ENCODE measurements at regions not wholly inside any gene's neighbourhood (a gene's known extent, or its start where the extent isn't known, plus 50 kb on each side); places are given as distances from the start of the nearest gene placed in this dataset.
"Not testable (repeated sequence)": the region's sequence is repeated elsewhere in the genome, so short reads cannot be mapped to it uniquely, and the experiment has no call there.

DNA sequence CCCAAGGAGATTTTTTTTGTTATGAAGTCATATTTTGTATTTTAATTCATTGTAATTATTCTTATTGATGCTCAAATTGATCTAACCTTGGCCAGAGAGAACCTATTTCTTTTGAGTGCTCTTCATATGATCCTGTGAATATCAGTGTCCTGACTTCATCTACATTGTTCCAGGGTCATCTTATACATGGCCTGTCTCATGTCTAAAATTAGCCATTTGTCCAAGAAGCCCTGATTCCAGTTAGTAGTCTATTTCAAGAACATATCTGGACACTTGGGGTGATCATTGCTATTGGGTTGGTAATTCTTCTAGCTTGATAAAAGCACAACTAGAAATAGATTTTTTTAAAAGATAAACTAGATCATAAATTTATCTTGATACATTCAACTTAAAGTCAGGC lies 266.2 kb downstream of the SPRY1 start:
- DNase-seq (ENCODE audit: low read depth in 3 of 3, low spot score in 2 of 3): no peak

DNA sequence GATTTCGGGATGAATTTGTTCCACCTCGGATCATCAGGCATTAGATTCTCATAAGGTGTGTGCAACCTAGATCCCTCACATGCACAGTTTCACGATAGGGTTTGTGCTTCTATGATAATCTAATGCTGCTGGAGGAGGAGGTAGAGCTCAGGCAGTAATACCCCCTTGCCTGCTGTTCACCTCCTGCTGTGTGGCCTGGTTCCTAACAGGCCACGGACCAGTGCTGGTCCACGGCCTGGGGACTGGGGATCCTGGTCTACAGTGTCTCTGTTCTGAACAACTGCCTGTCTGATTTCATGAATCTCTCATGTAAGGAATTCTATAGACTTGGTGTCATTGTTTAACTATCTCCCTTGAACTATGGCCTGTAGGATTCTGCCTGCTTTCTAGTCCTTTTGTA lies 269.9 kb downstream of the SPRY1 start:
- no peak for DNase-seq (ENCODE audit: low read depth in 3 of 3, low spot score in 2 of 3)

DNA sequence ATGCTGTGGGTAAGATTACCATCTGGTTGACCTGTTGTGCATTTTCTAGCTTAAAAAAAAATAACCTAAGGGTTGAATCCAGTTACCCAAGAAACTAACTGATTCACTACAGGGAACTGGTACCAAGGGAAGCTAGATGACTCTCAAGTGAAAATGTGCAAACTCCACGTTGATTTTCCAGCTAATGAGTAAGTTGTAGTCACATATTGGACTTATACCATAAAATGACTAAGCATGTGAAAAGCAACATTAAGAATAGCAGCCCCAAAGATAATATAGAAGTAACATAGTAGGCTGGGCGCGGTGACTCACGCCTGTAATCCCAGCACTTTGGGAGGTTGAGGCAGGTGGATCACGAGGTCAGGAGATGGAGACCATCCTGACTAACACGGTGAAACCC lies 270.9 kb downstream of the SPRY1 start:
- DNase-seq (ENCODE audit: low read depth in 3 of 3, low spot score in 2 of 3): no peak

DNA sequence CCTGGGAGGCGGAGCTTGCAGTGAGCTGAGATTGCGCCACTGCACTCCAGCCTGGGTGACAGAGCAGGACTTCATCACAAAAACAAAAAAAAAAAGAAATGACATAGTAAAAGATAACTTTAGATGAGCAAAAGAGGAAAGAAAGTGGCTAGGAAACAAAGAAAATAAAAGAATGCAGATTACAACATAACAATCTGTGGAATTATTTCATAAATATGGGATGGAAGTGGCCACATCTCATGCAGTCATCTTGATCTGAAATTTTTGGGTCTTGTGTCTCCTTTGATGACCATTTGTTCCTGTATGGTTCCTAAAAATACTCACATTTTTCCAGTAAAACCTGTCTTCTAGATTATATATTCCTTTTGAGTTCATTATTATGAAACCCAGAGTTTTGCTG lies 271.4 kb downstream of the SPRY1 start:
- DNase-seq (ENCODE audit: low read depth in 3 of 3, low spot score in 2 of 3): no peak

DNA sequence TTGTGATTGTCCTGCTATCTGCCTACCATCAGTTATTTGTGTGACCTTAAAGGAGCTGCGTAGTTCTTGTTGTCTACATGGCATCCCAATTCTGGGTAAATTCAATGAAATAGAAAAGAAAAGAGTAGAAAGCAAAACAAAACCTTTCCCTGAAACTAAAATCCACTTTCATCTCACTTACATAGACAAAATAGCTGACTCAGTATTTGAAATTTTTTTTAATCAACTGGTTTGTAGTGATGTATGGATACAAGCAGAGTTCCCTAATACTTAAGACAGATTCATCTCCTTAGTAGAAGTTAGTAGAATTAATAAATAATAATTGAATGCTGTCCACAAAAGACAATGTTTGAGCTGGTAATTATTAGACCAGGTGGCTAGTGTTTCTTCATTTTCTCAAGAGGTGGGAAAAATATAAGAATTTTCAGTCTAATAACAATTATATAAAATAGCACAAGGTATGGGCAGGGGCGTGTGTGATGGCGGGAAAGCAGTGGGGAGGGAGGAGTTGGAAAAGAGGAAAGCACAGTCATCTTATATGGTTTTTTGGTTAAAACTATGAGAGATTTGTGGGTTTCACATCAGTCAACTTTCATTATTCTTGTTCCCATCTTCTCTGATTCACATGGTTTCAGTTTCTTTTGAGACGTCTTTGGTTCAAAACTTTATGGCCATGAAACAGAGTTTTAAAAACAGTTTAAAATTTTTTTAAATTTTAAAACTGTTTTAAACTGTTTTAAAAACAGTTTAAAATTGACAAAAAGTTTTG lies 275.2 kb downstream of the SPRY1 start:
- DNase-seq (ENCODE audit: low read depth in 3 of 3, low spot score in 2 of 3): no peak

DNA sequence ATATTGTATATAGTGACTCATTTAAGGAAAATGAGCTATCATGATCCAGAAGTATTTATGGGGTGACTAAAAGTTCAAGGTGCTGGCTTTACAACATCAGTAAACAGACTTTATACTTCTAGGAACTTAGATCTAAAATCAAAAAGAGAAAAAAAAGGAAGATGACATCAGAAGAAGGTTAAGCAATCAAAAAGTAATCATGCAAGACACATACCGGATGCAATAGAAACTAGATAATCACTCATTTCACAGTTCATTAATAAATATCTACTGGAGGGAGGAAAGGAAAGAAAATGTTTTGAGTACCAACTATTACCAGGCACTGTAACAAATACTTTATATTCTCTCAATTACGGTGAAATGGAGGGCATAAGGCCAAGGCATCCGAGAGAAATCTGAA lies 276.4 kb downstream of the SPRY1 start:
- DNase-seq (ENCODE audit: low read depth in 3 of 3, low spot score in 2 of 3): no peak

DNA sequence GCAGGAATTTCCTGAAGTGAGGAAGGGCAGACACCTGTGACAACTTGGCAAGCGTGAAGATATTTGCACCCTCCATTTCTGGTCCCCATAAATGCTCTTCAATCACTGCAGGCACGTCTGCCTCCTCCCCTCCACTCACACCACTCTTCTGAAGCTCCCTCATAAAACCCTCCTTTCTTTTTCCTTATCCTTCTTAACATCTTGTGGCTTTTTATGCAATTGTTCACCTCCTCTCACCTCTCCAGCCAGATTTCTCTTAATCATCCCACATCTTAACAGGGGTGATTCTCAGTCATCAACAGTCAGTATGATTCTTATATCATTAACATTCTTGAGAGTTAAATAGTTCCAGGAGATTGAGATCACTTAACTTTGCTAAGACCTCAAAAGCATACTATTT lies 277.4 kb downstream of the SPRY1 start:
- DNase-seq (ENCODE audit: low read depth in 3 of 3, low spot score in 2 of 3): no peak

DNA sequence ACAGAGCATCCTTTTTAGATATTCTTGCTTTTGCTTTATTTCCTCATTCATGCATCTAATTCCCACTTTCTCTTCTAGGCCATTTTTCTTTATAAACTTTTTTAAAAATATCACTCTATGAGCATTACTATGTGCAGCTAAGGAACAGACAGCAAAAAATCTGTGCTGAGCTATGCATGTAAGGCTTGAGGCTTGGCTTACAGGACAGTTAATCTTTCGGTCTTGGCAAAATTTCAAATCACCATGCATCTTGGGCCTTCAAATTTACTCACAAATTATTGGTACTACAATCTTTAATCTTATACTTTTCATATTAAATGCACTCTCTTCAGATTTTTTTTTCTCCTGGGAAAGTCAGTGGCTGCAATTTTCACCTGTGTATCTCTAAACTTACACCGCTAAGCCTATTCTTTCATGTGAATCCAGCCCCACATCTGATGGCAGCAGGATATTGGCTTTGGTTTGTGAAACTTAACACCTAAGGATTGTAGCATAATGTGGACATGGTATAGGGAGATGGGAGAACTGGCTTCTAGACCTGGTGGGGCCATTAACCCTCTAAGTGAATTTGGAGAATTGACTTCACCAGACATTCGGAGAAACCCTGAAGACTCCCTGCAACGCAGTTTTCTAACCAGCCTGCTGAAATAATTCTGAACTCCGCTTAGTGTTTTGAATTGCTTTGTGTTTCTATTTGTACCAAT lies 278.3 kb downstream of the SPRY1 start:
- no peak for DNase-seq (ENCODE audit: low read depth in 3 of 3, low spot score in 2 of 3)

DNA sequence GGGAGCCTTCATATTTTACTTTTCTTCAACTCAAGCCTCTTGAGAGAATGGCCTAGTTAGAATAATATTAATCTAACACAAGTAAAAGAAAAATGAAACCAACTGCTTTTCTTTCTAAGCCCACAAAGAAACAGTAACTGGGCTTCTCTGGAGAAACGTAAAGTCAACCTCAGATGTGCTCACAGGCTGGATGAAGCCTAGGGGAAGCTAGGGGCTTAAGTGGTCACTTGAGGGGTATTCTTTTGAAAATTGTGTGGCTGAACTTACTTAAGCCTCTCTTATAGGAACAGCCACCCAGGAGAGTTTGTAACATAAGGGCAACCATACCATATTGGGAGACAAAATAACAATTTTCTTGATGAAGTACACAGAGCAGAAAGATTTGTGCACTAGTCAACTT lies 279.0 kb downstream of the SPRY1 start:
- DNase-seq (ENCODE audit: low read depth in 3 of 3, low spot score in 2 of 3): no peak

DNA sequence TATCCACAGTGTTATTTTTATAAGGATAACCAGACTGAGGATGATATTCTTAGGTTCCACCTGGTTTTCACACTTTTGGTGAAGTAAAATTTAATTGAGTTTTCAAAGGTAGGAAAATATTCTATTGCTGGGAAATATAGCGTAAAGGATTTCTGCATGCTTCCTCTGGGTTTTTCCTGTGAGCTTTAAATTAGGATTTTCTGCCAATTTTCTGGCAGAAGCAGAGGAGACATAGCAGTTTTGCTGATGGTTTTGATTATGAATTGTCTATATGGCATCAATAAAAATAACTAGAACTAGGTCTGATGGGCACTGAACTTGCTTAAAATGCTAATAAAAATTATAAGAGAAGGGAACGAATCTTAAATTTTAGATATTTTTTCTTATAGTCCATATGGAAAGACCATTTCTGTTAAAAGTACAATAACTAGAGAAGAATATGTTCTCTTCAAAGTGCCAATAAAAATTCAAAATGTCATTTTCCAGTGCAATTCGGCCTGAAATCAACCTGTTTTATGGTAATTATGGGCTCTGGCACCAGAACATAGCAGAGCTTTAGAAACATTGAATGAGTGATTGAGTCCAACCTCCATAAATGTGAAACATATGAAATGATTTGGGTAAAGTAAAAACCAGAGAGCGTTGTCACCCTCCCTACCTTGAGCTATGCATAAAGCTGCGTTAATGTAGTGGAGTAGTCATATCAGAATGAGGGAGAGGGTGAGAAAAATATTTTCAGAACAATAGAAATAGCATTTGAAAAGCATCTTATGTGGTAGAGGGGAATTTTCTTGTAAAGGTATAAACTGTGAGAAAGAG lies 279.7 kb downstream of the SPRY1 start:
- DNase-seq (ENCODE audit: low read depth in 3 of 3, low spot score in 2 of 3): no peak

DNA sequence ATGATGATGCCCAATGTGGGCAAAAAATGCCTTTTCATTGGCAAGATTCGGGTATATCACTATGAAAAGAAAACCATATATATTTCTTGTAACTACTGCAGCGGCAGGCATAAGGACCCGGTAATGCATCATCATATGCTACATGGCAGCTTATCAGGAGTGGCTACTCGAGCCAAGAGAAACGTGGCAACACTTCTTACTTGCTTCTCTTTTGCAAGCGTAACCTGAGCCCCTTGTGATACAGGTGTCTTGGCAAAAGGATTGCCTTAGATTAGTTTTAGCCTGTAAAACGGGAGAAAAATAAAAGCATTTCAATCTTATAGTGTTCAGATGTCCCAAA lies 280.3 kb downstream of the SPRY1 start:
- no peak for DNase-seq (ENCODE audit: low read depth in 3 of 3, low spot score in 2 of 3)

DNA sequence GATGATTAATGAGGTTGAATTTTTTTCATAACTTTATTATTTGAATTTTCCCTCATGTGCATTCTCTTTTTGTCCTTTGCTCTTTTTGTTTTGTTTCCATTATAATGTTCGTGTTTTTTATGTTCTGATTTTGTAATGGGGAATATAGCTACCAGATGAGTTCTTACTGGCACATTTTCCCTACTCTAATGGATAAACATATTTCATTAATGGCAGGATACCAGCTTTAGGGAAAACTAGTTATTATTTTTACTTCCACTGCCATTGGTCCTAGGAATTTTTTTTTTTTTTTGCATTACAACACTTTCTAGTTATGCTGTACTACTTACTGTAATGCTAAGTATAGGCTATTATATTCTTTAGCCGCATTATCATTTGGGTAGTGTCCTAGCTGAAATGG lies 286.3 kb downstream of the SPRY1 start:
- DNase-seq (ENCODE audit: low read depth in 3 of 3, low spot score in 2 of 3): no peak

DNA sequence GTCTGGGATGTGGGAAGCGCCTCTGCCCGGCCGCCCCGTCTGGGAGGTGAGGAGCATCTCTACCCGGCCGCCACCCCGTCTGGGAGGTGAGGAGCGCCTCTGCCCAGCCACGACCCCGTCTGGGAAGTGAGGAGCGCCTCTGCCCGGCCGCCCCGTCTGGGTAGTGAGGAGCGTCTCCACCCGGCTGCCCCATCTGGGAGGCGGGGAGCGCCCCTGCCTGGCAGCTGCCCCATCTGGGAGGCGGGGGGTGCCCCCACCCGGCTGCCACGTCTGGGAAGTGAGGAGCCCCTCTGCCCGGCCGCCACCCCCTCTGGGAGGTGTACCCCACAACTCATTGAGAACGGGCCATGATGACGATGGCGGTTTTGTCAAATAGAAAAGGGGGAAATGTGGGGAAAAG lies 288.3 kb downstream of the SPRY1 start:
- DNase-seq (ENCODE audit: low read depth in 3 of 3, low spot score in 2 of 3): not testable (repeated sequence)

DNA sequence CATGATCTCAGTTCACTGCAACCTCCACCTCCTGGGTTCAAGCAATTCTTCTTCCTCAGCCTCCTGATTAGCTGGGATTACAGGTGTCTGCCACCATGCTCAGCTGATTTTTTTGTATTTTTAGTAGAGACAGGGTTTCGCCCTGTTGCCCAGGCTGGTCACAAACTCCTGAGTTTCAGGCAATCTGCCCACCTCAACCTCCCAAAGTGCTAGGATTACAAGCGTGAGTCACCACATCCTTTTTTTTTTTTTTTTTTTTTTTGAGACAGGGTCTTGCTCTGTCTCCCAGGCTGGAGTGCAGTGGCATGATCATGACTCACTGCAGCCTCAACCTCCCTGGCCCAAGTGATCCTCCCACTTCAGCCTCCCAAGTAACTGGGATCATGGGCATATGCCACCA lies 298.9 kb downstream of the SPRY1 start:
- not testable (repeated sequence) for DNase-seq (ENCODE audit: low read depth in 3 of 3, low spot score in 2 of 3)

DNA sequence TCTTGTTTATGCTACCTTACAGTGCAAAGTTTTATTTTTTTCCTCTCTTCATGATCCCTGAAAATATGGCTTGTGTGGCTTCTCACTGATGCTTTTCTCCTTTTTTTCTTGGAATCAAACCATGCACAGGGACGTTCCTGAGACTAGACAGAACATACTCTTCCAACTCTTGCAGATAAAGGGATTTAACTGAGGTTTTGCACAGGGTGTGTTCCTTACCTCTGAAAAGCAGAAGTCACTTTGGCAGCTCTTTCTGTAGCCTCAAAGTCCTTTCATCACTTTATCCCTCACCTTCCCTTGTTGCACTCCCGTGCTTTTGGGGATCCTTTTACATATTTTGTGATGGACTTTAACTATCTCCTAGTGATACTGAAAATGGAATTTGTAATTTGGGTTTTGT lies 300.1 kb downstream of the SPRY1 start:
- DNase-seq (ENCODE audit: low read depth in 3 of 3, low spot score in 2 of 3): no peak

DNA sequence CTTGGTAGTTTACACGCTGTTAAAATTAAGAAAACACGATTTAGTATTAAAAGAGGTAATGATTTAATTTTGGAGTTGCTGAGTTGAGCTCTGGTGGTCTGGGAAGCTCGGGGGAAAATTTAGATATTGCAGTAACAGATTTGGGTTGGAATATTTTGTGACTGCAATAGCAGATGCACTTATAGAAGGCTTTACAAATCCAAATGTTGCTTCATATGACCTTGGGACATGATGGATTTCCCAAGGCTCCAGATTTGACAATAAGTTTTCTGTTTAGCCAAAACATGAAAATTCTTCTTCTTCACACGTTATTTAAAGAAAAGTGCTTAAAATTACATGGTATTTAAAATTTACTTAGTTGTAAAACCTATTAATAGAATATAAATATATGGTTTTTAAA lies 302.0 kb downstream of the SPRY1 start:
- DNase-seq (ENCODE audit: low read depth in 3 of 3, low spot score in 2 of 3): no peak

DNA sequence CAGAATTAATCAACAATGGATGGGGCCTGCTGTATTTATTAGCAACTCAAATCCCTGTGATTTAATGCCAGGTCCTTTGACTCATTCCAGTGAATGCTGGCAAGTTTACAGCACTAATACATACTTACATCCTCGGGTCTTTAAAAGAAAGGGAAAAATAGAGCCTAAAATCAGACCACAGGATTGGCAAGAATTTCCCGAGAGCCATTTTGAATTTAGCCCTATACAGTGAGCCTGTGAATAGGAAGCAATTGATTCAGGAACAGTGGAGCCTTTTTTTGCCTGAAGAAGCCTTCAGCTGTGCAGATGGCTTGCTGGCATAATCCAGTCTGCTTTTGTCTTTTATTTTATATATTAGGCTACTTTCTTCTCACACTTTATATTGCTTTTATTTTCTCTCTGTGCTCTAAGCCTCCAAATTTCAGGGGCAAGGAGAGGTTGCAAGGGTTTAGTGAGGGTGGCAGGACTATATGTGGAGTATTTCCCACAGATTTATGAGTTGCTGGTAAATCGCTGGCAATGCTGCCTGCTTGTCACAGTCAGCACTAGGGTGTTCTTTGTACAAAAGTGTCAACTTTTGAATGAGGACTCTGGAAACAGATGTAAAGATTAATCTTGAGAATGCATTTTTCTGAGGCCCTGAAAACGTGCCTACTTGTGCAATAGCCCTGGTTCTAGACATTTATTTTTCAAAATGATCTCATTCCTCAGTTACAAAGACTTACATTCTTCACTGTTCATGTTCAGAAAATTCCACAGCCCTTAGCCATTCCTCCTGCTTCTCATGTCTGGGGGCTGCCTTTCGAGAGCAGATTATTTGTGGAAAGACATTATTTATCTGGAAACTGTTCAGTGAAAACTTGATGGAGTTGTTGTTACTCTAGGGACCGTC lies 303.5 kb downstream of the SPRY1 start:
- DNase-seq (ENCODE audit: low read depth in 3 of 3, low spot score in 2 of 3): no peak

DNA sequence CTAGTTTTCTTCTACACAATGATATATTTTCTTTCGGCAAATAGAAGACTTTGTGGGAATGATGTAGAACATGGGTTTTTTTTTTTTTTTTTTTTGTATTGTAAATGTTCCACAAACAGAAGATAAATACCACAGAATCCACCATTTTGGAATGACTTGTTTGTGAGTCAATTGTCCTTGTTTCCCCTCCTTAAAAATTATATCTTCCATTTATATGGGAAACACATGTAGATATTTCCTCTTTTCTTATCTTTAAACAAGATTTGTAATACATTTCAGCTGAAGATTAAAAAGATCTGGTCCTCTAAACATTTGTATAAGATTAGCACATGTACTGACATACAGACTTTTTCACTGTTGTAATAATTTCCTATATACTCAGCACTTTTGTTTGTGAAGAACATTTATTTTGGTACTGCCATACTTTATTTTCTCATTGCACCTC lies 304.6 kb downstream of the SPRY1 start:
- DNase-seq (ENCODE audit: low read depth in 3 of 3, low spot score in 2 of 3): no peak

DNA sequence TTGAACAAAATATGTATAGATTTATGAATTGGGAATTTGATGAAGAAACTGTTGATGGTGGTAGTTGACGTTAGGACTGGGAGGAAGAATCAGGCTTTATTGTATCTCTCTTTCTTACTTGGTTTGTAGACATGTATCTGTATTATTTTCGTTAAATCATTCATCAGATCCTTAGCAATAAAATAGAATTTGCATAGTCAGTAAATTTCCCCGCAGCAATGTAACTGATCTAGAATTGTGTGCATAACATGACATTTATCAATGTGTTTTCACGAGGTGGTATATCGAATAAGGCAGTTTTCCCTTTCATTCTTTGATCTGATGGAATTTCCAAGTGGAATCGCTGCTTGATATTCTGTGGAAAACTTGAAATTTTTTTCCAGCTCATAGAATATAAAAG lies 308.8 kb downstream of the SPRY1 start:
- DNase-seq (ENCODE audit: low read depth in 3 of 3, low spot score in 2 of 3): no peak

DNA sequence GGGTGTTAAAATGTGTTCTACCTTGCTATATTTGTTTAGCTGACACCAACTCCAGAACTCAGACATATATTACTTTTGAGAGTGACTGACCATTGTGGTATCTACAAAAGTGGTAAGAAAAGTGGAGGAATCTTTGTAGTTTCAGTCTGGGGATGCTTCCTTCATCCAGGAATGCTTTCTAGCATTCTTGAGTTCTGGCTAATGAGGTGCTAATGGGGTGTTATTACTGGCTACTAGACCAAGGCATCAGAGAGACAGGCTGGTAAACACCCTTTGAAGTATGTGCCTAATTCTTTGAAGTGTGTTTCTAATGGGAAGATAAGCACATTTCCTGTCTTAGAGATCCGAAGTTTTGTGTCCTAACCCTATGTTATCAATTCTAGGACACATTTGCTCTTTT lies 310.4 kb downstream of the SPRY1 start:
- DNase-seq (ENCODE audit: low read depth in 3 of 3, low spot score in 2 of 3): no peak

DNA sequence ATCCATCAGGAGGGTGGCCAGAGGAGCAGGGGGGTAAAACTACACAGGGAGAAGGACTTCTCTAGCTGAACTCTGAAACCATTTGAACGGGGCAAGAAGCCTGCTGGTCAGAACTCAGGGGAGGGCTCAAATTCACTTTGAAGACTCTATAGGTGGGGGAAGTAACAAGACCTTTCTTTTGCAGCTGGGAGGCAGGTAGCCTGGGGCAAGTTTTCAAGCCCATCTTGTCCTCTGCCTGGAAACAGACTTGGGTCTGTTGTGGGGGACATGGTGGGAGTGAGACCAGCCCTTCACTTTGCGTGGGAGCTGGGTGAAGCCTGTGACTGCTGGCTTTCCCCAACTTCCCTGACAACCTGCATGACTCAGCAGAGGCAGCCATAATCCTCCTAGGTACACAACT lies 312.3 kb downstream of the SPRY1 start:
- no peak for DNase-seq (ENCODE audit: low read depth in 3 of 3, low spot score in 2 of 3)

Measured in right renal cortex interstitium (tissue), 3 donors.